HEK293 (cell line): ENCODE measurements at regions not wholly inside any gene's neighbourhood (a gene's known extent, or its start where the extent isn't known, plus 50 kb on each side); places are given as distances from the start of the nearest gene placed in this dataset.

Experiments used
- ATF2 ChIP-seq: fragments of 450-650 bp; formaldehyde crosslinking; IDR thresholded peaks from 2 replicates; pipeline ENCODE4 v1.5.1; 2016; ENCODE audit warnings: missing biosample characterization, missing genetic modification characterization, low read depth
- CTCF ChIP-seq: fragments of 450-650 bp; formaldehyde crosslinking; IDR thresholded peaks from 2 replicates; pipeline ENCODE4 v1.5.1; 2016; ENCODE audit warnings: missing biosample characterization, missing genetic modification characterization
- PBX3 ChIP-seq: sonication (generic); formaldehyde crosslinking; IDR thresholded peaks from 2 replicates; pipeline ENCODE4 v1.8.1; 2022; ENCODE audit warnings: mild to moderate bottlenecking, moderate library complexity, missing genetic modification reagents
- SETDB1 ChIP-seq: IDR thresholded peaks from one replicate; pipeline ENCODE4 v1.6.1; 2017; ENCODE audit warnings: mild to moderate bottlenecking, low read length, moderate library complexity, mixed read lengths; ENCODE audit not compliant: insufficient read length
- TRIM28 ChIP-seq: IDR thresholded peaks from 2 replicates; pipeline ENCODE4 v1.6.1; 2011; ENCODE audit warnings: low read length, control low read depth, borderline replicate concordance
- ZNF561 ChIP-seq: fragments of 450-650 bp; IDR thresholded peaks from 2 replicates; pipeline ENCODE4 v1.5.1; 2018; ENCODE audit warnings: missing biosample characterization, missing genetic modification characterization, borderline replicate concordance

GRCh38 chr5:39755986-39756385 is 331.2 kb upstream of the DAB2 start:
- TF ChIP-seq PBX3 (CRISPR knock-in tag) = no peak
- no peak for TF ChIP-seq SETDB1
- TF ChIP-seq ZNF561 (tag by site-specific recombination) = no peak
- TF ChIP-seq TRIM28 = no peak
- TF ChIP-seq CTCF = no peak
- TF ChIP-seq ATF2 (tag by site-specific recombination) = no peak
